HFF-Myc (cell line): ENCODE measurements at regions not wholly inside any gene's neighbourhood (a gene's known extent, or its start where the extent isn't known, plus 50 kb on each side); places are given as distances from the start of the nearest gene placed in this dataset.

Experiments used
- DNase-seq: peaks from one replicate; pipeline ENCODE4 v3.0.0-alpha.2; 2011; ENCODE audit warnings: low read depth; ENCODE audit errors: extremely low read depth
- H3K4me3 ChIP-seq: replicated peaks from 2 replicates; pipeline ENCODE4 v1.5.1; 2011; ENCODE audit warnings: low read depth, mild to moderate bottlenecking, control low read depth, low read length
- CTCF ChIP-seq: IDR thresholded peaks from 2 replicates; pipeline ENCODE4 v1.5.1; 2012; ENCODE audit warnings: mild to moderate bottlenecking, low read depth, low read length, control low read depth; ENCODE audit errors: missing control alignments

GRCh38 chr4:57628004-57628403 is 517.8 kb upstream of the IGFBP7 start:
- no peak for TF ChIP-seq CTCF
- H3K4me3 ChIP-seq, result no peak overlapping the region
- DNase-seq, result no peak

- TF ChIP-seq CTCF, result no peak
- DNase-seq, result no peak
- no peak overlapping the region for H3K4me3 ChIP-seq
Measured at GRCh38 chr4:57614257-57614932, 504.2 kb upstream of the IGFBP7 start.

- TF ChIP-seq CTCF, result no peak
- H3K4me3 ChIP-seq, result no peak overlapping the region
- no peak for DNase-seq
Measured at GRCh38 chr4:57612279-57612678, 502.1 kb upstream of the IGFBP7 start.

GRCh38 chr4:57607566-57608180 is 497.5 kb upstream of the IGFBP7 start:
- DNase-seq, result no peak
- no peak for TF ChIP-seq CTCF
- H3K4me3 ChIP-seq, result no peak overlapping the region

GRCh38 chr4:57605376-57605775 is 495.2 kb upstream of the IGFBP7 start:
- no peak for DNase-seq
- H3K4me3 ChIP-seq, result no peak overlapping the region
- TF ChIP-seq CTCF, result no peak

GRCh38 chr4:57602141-57602540 is 492.0 kb upstream of the IGFBP7 start:
- no peak for TF ChIP-seq CTCF
- H3K4me3 ChIP-seq, result no peak overlapping the region
- no peak for DNase-seq
